ENCODE measurements at regions not wholly inside any gene's neighbourhood (a gene's known extent, or its start where the extent isn't known, plus 50 kb on each side); places are given as distances from the start of the nearest gene placed in this dataset.

DNA sequence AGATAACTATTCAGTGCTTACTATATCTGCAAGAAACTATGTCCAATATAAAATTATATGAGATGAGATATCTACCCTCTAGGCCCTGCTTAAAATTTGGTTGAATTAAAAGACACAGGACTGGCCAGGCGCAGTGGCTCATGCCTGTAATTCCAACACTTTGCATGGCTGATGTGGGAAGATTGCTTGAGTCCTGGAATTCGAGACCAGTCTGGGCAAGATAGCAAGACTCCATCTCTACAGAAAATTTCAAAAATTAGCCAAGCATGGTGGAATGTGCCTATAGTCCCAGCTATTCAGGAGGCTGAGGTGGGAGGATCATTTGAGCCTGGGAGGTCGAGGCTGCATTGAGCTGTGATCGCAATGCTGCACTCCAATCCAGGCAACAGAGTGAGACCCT lies 303.7 kb upstream of the UBE2E2 start:
- TF ChIP-seq SIN3A (IDR thresholded peaks at IDR 0.05; ENCODE audit: borderline replicate concordance, insufficient read depth, low read length): no peak
- TF ChIP-seq, protein P1, sequence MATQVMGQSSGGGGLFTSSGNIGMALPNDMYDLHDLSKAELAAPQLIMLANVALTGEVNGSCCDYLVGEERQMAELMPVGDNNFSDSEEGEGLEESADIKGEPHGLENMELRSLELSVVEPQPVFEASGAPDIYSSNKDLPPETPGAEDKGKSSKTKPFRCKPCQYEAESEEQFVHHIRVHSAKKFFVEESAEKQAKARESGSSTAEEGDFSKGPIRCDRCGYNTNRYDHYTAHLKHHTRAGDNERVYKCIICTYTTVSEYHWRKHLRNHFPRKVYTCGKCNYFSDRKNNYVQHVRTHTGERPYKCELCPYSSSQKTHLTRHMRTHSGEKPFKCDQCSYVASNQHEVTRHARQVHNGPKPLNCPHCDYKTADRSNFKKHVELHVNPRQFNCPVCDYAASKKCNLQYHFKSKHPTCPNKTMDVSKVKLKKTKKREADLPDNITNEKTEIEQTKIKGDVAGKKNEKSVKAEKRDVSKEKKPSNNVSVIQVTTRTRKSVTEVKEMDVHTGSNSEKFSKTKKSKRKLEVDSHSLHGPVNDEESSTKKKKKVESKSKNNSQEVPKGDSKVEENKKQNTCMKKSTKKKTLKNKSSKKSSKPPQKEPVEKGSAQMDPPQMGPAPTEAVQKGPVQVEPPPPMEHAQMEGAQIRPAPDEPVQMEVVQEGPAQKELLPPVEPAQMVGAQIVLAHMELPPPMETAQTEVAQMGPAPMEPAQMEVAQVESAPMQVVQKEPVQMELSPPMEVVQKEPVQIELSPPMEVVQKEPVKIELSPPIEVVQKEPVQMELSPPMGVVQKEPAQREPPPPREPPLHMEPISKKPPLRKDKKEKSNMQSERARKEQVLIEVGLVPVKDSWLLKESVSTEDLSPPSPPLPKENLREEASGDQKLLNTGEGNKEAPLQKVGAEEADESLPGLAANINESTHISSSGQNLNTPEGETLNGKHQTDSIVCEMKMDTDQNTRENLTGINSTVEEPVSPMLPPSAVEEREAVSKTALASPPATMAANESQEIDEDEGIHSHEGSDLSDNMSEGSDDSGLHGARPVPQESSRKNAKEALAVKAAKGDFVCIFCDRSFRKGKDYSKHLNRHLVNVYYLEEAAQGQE (IDR thresholded peaks at IDR 0.05; ENCODE audit: insufficient read depth in 1 of 2, low read depth in 2 of 2, low read length in 2 of 2): no peak
- TF ChIP-seq FOXP2 (optimal IDR thresholded peaks at IDR 0.05; ENCODE audit: borderline replicate concordance, extremely low read depth, extremely low read length, insufficient read depth): no peak
- no peak for TF ChIP-seq POLR2AphosphoS5 (IDR thresholded peaks at IDR 0.05; ENCODE audit: low read depth, low read length)
- TF ChIP-seq TAF1 (IDR thresholded peaks at IDR 0.05; ENCODE audit: borderline replicate concordance, insufficient read depth, low read length): no peak

DNA sequence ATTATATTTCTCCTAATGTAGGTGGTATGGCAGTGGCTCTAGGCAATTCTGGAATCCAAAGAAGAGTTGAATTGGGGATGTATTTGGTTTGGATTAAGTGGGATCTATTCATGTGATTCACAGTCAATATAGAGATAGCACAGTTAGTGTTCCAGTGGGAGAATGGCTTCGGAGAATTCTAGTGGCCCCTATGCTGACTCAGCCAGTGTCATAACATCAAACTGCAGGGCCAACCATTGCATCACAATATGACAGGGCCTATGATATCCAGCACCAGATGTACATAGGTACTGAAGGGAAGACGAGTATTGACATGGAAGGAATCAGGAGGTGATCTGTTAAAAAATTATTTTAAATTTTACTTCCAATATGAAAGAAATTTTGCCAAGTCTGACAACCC lies 302.8 kb upstream of the UBE2E2 start:
- TF ChIP-seq POLR2AphosphoS5 (IDR thresholded peaks at IDR 0.05; ENCODE audit: low read depth, low read length): no peak
- TF ChIP-seq TAF1 (IDR thresholded peaks at IDR 0.05; ENCODE audit: borderline replicate concordance, insufficient read depth, low read length): no peak
- TF ChIP-seq, protein P1 (IDR thresholded peaks at IDR 0.05; ENCODE audit: insufficient read depth in 1 of 2, low read depth in 2 of 2, low read length in 2 of 2): no peak
- no peak for TF ChIP-seq SIN3A (IDR thresholded peaks at IDR 0.05; ENCODE audit: borderline replicate concordance, insufficient read depth, low read length)
- TF ChIP-seq FOXP2 (optimal IDR thresholded peaks at IDR 0.05; ENCODE audit: borderline replicate concordance, extremely low read depth, extremely low read length, insufficient read depth): no peak

DNA sequence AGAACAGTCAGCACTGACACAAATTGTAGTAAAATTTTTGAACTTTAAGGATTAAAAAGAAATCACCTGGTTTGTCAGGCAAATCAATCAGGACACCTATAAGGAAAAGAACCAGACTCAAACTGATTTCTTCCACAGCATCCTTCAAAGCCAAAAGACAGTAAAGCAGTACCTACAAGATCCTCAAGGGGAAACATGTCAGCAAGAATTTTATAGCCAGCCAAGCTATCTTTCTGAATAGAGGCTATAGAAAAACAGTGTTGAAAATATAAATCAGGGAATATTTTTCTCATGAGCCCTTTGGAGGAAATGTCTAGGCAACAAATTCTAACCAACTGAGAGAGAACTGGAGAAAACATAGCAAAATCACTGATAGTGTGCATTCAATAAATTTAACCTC lies 301.4 kb upstream of the UBE2E2 start:
- no peak for TF ChIP-seq FOXP2 (optimal IDR thresholded peaks at IDR 0.05; ENCODE audit: borderline replicate concordance, extremely low read depth, extremely low read length, insufficient read depth)
- TF ChIP-seq POLR2AphosphoS5 (IDR thresholded peaks at IDR 0.05; ENCODE audit: low read depth, low read length): no peak
- no peak for TF ChIP-seq TAF1 (IDR thresholded peaks at IDR 0.05; ENCODE audit: borderline replicate concordance, insufficient read depth, low read length)
- TF ChIP-seq, protein P1 (IDR thresholded peaks at IDR 0.05; ENCODE audit: insufficient read depth in 1 of 2, low read depth in 2 of 2, low read length in 2 of 2): no peak
- no peak for TF ChIP-seq SIN3A (IDR thresholded peaks at IDR 0.05; ENCODE audit: borderline replicate concordance, insufficient read depth, low read length)

DNA sequence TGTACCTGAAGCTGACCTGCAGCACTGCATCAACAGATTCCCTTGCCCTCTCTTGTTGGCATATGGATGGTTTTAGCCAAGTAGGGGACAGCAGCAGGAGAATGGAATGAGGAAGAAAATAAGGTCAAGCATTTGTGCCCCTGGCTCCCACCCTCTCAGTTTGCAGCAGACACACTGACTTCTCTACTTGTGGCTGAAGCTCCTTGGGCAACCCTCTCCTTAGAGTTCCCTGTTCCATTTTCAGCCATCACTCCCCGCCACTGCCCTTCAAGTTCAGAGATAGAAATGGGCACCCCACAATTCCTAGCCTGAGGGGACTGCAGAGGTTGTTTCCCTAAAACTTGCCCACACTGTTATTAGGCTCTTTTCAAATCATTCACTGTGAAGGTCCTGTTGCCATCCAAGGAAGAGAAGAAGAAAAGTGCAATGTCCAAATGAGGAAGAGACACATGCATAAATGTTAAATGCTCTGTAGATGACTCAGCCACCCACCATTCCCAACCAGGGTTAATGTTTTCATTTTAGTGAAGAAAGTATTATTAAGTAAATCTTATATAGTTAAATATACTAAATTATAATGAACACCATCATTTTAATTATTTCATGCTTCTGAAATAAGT lies 295.9 kb upstream of the UBE2E2 start:
- TF ChIP-seq TAF1 (IDR thresholded peaks at IDR 0.05; ENCODE audit: borderline replicate concordance, insufficient read depth, low read length) (no peak), SIN3A (IDR thresholded peaks at IDR 0.05; ENCODE audit: borderline replicate concordance, insufficient read depth, low read length) (no peak), FOXP2 (optimal IDR thresholded peaks at IDR 0.05; ENCODE audit: borderline replicate concordance, extremely low read depth, extremely low read length, insufficient read depth) (no peak), POLR2AphosphoS5 (IDR thresholded peaks at IDR 0.05; ENCODE audit: low read depth, low read length) (no peak)
- TF ChIP-seq, protein P1 (IDR thresholded peaks at IDR 0.05; ENCODE audit: insufficient read depth in 1 of 2, low read depth in 2 of 2, low read length in 2 of 2): no peak
